ENCODE measurements at regions not wholly inside any gene's neighbourhood (a gene's known extent, or its start where the extent isn't known, plus 50 kb on each side); places are given as distances from the start of the nearest gene placed in this dataset.

DNA sequence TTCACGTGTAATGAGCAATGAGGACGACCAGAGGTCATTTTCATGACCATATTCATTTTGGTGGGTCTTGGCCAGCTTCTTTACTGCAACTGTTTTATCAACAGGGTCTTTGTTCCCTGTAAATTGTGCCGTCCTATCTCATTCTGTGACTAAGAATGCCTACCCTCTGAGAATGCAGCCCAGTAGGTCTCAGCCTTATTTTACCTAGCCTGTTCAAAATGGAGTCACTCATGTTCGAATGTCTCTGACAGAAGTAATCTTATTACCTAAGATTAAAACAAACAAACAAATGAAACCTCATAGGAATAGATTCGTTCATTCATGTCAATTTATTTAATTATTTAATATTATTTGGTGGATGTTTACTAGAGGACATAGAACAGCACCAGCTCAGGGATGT is 714.8 kb downstream of the ADCYAP1 start:
- H4K20me1 ChIP-seq (ENCODE audit: insufficient read depth) = no peaks in the 10 kb centered on the region
- no peak overlapping the region for H3K4me2 ChIP-seq
- no peak overlapping the region for H2AFZ ChIP-seq (ENCODE audit: low read depth)
- H3K9ac ChIP-seq = no peak overlapping the region
- H3K27ac ChIP-seq (ENCODE audit: low read depth in 2 of 2, low read length in 1 of 2) = no peak overlapping the region
- ChIA-PET POLR2A (no interaction called here), CTCF (no interaction called here)
- no peaks in the 10 kb centered on the region for H3K79me2 ChIP-seq (ENCODE audit: insufficient read depth)
- no peak overlapping the region for H3K4me3 ChIP-seq (ENCODE audit: low read depth in 2 of 2, low read length in 1 of 2)
- no peaks in the 10 kb centered on the region for H3K4me1 ChIP-seq (ENCODE audit: control insufficient read depth in 1 of 2, insufficient read depth in 2 of 2, low read depth in 1 of 2, low read length in 1 of 2)
- no peaks in the 10 kb centered on the region for H3K27me3 ChIP-seq (ENCODE audit: insufficient read depth)
- no peaks in the 10 kb centered on the region for H3F3A ChIP-seq (replicated peaks; ENCODE audit: insufficient read depth)
- no peaks in the 10 kb centered on the region for H3K36me3 ChIP-seq (replicated peaks in 1 of 2; ENCODE audit: control insufficient read depth in 1 of 2, insufficient read depth in 2 of 2, low read length in 1 of 2)
- no peaks in the 10 kb centered on the region for H3K9me2 ChIP-seq
- no peak for TF ChIP-seq FOXM1 (IDR thresholded peaks at IDR 0.05; ENCODE audit: low read depth)
- TF ChIP-seq FOXJ3 (CRISPR knock-in tag; IDR thresholded peaks at IDR 0.05) = no peak
- TF ChIP-seq FOSL2 (IDR thresholded peaks at IDR 0.05; ENCODE audit: borderline replicate concordance, low read depth) = no peak
- TF ChIP-seq YY1 (IDR thresholded peaks at IDR 0.05; ENCODE audit: low read depth) = no peak
- TF ChIP-seq TAF1 (IDR thresholded peaks at IDR 0.05; ENCODE audit: borderline replicate concordance, low read depth, low read length) = no peak
- TF ChIP-seq SMC3 (IDR thresholded peaks at IDR 0.05; ENCODE audit: low read depth, low read length) = no peak
- no peak for TF ChIP-seq ELF1 (IDR thresholded peaks at IDR 0.05)
- TF ChIP-seq, protein P1, sequence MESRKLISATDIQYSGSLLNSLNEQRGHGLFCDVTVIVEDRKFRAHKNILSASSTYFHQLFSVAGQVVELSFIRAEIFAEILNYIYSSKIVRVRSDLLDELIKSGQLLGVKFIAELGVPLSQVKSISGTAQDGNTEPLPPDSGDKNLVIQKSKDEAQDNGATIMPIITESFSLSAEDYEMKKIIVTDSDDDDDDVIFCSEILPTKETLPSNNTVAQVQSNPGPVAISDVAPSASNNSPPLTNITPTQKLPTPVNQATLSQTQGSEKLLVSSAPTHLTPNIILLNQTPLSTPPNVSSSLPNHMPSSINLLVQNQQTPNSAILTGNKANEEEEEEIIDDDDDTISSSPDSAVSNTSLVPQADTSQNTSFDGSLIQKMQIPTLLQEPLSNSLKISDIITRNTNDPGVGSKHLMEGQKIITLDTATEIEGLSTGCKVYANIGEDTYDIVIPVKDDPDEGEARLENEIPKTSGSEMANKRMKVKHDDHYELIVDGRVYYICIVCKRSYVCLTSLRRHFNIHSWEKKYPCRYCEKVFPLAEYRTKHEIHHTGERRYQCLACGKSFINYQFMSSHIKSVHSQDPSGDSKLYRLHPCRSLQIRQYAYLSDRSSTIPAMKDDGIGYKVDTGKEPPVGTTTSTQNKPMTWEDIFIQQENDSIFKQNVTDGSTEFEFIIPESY (IDR thresholded peaks at IDR 0.05; ENCODE audit: borderline replicate concordance, low read depth) = no peak
- TF ChIP-seq SIN3A (IDR thresholded peaks at IDR 0.05; ENCODE audit: borderline replicate concordance, low read depth, low read length) = no peak
- under 1% methylated on average over 5 of the region's 5 CpGs for WGBS (ENCODE audit: low lambda C conversion rate)
- no peak for DNase-seq
- no peaks in the 10 kb centered on the region for H3K9me3 ChIP-seq

DNA sequence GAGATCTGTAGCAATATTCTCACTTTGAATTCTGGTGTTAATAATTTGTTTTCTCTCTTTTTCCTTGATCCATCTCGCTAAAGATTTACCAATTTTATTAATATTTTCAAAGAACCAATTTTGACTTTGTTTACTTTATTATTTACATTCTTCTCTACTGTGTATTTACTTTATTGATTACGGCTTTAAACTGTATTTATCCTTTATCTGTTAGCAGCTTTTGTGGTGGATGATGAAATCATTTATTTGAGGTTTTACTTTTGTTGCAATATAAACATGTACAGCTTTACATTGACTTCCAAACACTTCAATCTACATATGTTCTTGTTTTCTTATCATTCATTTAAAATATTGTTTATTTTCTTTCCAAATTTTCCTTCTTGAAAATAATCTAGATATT is 719.9 kb downstream of the ADCYAP1 start:
- ChIA-PET CTCF (no interaction called here), POLR2A (no interaction called here)
- H3K27me3 ChIP-seq (ENCODE audit: insufficient read depth) = no peaks in the 10 kb centered on the region
- no peak overlapping the region for H3K27ac ChIP-seq (ENCODE audit: low read depth in 2 of 2, low read length in 1 of 2)
- H3K9me2 ChIP-seq = 0 out of 2 replicates have a peak, but pooled peaks cover 2% of the 10 kb centered on the region
- H3K4me3 ChIP-seq (ENCODE audit: low read depth in 2 of 2, low read length in 1 of 2) = no peak overlapping the region
- H3K4me2 ChIP-seq = no peak overlapping the region
- H3K9ac ChIP-seq = no peak overlapping the region
- no peaks in the 10 kb centered on the region for H3K9me3 ChIP-seq
- DNase-seq = no peak
- H4K20me1 ChIP-seq (ENCODE audit: insufficient read depth) = no peaks in the 10 kb centered on the region
- H2AFZ ChIP-seq (ENCODE audit: low read depth) = no peak overlapping the region; the same call in 1 of the 2 replicates
- TF ChIP-seq RXRA (IDR thresholded peaks at IDR 0.05; ENCODE audit: borderline replicate concordance, low read depth) = no peak
- TF ChIP-seq SIN3A (IDR thresholded peaks at IDR 0.05; ENCODE audit: borderline replicate concordance, low read depth, low read length) = no peak
- TF ChIP-seq, protein P2, sequence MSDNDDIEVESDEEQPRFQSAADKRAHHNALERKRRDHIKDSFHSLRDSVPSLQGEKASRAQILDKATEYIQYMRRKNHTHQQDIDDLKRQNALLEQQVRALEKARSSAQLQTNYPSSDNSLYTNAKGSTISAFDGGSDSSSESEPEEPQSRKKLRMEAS (IDR thresholded peaks at IDR 0.05; ENCODE audit: low read depth) = no peak
- no peak for TF ChIP-seq FOSL2 (IDR thresholded peaks at IDR 0.05; ENCODE audit: borderline replicate concordance, low read depth)
- no peak for TF ChIP-seq SMC3 (IDR thresholded peaks at IDR 0.05; ENCODE audit: low read depth, low read length)
- no peak for TF ChIP-seq TEAD4 (IDR thresholded peaks at IDR 0.05; ENCODE audit: borderline replicate concordance, insufficient read depth)
- no peak for TF ChIP-seq MEF2A (IDR thresholded peaks at IDR 0.05; ENCODE audit: borderline replicate concordance, low read depth)
- TF ChIP-seq, protein P3, sequence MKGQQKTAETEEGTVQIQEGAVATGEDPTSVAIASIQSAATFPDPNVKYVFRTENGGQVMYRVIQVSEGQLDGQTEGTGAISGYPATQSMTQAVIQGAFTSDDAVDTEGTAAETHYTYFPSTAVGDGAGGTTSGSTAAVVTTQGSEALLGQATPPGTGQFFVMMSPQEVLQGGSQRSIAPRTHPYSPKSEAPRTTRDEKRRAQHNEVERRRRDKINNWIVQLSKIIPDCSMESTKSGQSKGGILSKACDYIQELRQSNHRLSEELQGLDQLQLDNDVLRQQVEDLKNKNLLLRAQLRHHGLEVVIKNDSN (IDR thresholded peaks at IDR 0.05; ENCODE audit: borderline replicate concordance, low read depth) = no peak
- TF ChIP-seq TAF1 (IDR thresholded peaks at IDR 0.05; ENCODE audit: borderline replicate concordance, low read depth, low read length) = no peak
- TF ChIP-seq MXI1 (IDR thresholded peaks at IDR 0.05; ENCODE audit: low read depth, low read length) = no peak
- no peak for TF ChIP-seq GABPA (IDR thresholded peaks at IDR 0.05; ENCODE audit: low read depth)
- no peak for TF ChIP-seq TCF12 (IDR thresholded peaks at IDR 0.05)
- TF ChIP-seq, protein P4, sequence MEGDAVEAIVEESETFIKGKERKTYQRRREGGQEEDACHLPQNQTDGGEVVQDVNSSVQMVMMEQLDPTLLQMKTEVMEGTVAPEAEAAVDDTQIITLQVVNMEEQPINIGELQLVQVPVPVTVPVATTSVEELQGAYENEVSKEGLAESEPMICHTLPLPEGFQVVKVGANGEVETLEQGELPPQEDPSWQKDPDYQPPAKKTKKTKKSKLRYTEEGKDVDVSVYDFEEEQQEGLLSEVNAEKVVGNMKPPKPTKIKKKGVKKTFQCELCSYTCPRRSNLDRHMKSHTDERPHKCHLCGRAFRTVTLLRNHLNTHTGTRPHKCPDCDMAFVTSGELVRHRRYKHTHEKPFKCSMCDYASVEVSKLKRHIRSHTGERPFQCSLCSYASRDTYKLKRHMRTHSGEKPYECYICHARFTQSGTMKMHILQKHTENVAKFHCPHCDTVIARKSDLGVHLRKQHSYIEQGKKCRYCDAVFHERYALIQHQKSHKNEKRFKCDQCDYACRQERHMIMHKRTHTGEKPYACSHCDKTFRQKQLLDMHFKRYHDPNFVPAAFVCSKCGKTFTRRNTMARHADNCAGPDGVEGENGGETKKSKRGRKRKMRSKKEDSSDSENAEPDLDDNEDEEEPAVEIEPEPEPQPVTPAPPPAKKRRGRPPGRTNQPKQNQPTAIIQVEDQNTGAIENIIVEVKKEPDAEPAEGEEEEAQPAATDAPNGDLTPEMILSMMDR (IDR thresholded peaks at IDR 0.05) = no peak
- TF ChIP-seq, protein P5, sequence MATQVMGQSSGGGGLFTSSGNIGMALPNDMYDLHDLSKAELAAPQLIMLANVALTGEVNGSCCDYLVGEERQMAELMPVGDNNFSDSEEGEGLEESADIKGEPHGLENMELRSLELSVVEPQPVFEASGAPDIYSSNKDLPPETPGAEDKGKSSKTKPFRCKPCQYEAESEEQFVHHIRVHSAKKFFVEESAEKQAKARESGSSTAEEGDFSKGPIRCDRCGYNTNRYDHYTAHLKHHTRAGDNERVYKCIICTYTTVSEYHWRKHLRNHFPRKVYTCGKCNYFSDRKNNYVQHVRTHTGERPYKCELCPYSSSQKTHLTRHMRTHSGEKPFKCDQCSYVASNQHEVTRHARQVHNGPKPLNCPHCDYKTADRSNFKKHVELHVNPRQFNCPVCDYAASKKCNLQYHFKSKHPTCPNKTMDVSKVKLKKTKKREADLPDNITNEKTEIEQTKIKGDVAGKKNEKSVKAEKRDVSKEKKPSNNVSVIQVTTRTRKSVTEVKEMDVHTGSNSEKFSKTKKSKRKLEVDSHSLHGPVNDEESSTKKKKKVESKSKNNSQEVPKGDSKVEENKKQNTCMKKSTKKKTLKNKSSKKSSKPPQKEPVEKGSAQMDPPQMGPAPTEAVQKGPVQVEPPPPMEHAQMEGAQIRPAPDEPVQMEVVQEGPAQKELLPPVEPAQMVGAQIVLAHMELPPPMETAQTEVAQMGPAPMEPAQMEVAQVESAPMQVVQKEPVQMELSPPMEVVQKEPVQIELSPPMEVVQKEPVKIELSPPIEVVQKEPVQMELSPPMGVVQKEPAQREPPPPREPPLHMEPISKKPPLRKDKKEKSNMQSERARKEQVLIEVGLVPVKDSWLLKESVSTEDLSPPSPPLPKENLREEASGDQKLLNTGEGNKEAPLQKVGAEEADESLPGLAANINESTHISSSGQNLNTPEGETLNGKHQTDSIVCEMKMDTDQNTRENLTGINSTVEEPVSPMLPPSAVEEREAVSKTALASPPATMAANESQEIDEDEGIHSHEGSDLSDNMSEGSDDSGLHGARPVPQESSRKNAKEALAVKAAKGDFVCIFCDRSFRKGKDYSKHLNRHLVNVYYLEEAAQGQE (IDR thresholded peaks at IDR 0.05; ENCODE audit: low read depth, low read length) = no peak
- TF ChIP-seq NRF1 (IDR thresholded peaks at IDR 0.05; ENCODE audit: low read depth, low read length) = no peak
- no peaks in the 10 kb centered on the region for H3F3A ChIP-seq (replicated peaks; ENCODE audit: insufficient read depth)
- WGBS (ENCODE audit: low lambda C conversion rate) = 12% methylated on average over 2 of the region's 2 CpGs
- H3K36me3 ChIP-seq (replicated peaks in 1 of 2; ENCODE audit: control insufficient read depth in 1 of 2, insufficient read depth in 2 of 2, low read length in 1 of 2) = no peaks in the 10 kb centered on the region
- no peaks in the 10 kb centered on the region for H3K4me1 ChIP-seq (ENCODE audit: control insufficient read depth in 1 of 2, insufficient read depth in 2 of 2, low read depth in 1 of 2, low read length in 1 of 2)
- H3K79me2 ChIP-seq (ENCODE audit: insufficient read depth) = no peaks in the 10 kb centered on the region

Measured in SK-N-SH (cell line).